Heart left ventricle (tissue), 13 donors: ENCODE measurements at regions not wholly inside any gene's neighbourhood (a gene's known extent, or its start where the extent isn't known, plus 50 kb on each side); places are given as distances from the start of the nearest gene placed in this dataset.

Source experiments
- CTCF ChIP-seq, 12 donors: fragments of 200-600 bp; sonication (generic) in 4 of 12; IDR thresholded peaks; one replicate each; pipeline versions ENCODE4 v1.5.0 to v1.8.0; 2018 to 2022; ENCODE audit warnings: antibody characterized with exemption in 12 of 12, mild to moderate bottlenecking in 5 of 12
- POLR2A ChIP-seq, 2 donors: fragments of 450-650 bp; IDR thresholded peaks; one replicate each; pipeline ENCODE4 v1.6.1; 2017; ENCODE audit warnings: antibody characterized with exemption in 2 of 2, mild to moderate bottlenecking in 2 of 2, moderate library complexity in 2 of 2
- donor health status: ischemic (EF 13 %, LVEDD 7.1; RV severe dilation, severe dysfunction).
- donor health status: DM: no; HTN: yes; CAD: no.
- donor health status: DM: no; HTN: no; CAD: no.
- donor health status: ischemic (EF 25% LVEDD 6.9; RV normal size, moderate dysfunction).
- donor health status: ischemic (EF 25% LVEDD 5.7; RV mildly dilated, moderate dysfunction).
- donor health status: ischemic (EF 35%, LVEDD 5.7; RV mildly dilated, moderate dysfunction).
- donor health status: nonischemic (EF 11% LVEDD 7.7; RV severe dilation, severe dysfunction).
- donor health status: DM: yes; HTN: yes; CAD: no.
- donor health status: PGD.
- donor health status: ischemic (EF 29% LVEDD 5.4; RV normal size, mild dysfunction).
- donor health status: nonischemic (EF 23%, LVEDD 6.1; RV moderate dilation, normal function).

GRCh38 chrX:13109817-13110216 lies 65.4 kb upstream of the FAM9C start:
- TF ChIP-seq CTCF (IDR thresholded peaks at IDR 0.05): no peak
- TF ChIP-seq POLR2A (IDR thresholded peaks at IDR 0.05): no peak
